ENCODE measurements at regions not wholly inside any gene's neighbourhood (a gene's known extent, or its start where the extent isn't known, plus 50 kb on each side); places are given as distances from the start of the nearest gene placed in this dataset.

GRCh38 chr4:84312426-84313012 lies 186.6 kb downstream of the NKX6-1 start:
- TF ChIP-seq EZH2 (IDR thresholded peaks at IDR 0.05; ENCODE audit: insufficient read depth, poor library complexity, severe bottlenecking) (no peak), EZH2phosphoT487 (IDR thresholded peaks at IDR 0.05; ENCODE audit: insufficient read depth, low read depth) (no peak)
